HG02610 (cell line): ENCODE measurements at regions not wholly inside any gene's neighbourhood (a gene's known extent, or its start where the extent isn't known, plus 50 kb on each side); places are given as distances from the start of the nearest gene placed in this dataset.

ENCODE experiments used
- ATAC-seq: cut with Tn5 transposase; IDR thresholded peaks from one replicate; pipeline ENCODE4 v1.9.1; 2021; ENCODE audit warnings: mild to moderate bottlenecking, moderate library complexity; ENCODE audit not compliant: unreplicated experiment

- no peak for ATAC-seq
Measured at GRCh38 chr1:72579629-72580028, 297.3 kb upstream of the NEGR1 start.

DNA sequence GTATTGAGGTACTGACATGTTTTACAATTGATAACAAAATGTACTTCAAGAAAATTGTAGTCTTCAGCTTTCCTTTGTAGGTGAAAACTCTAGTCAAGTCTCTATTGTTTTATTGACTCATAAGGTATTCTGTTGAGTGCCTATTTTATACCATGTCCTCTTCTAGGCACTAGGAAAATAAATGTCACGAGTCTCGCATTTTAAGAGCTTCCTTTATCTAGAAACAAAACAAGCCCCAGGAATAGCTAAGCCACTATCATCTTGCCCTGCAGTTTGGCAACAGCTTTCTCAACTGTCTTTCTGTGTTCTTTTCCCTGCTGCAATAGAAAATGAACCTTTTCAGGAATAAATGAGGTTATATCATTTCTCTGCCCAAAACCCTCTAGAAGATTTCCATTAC lies 288.5 kb upstream of the NEGR1 start:
- ATAC-seq, result no peak

DNA sequence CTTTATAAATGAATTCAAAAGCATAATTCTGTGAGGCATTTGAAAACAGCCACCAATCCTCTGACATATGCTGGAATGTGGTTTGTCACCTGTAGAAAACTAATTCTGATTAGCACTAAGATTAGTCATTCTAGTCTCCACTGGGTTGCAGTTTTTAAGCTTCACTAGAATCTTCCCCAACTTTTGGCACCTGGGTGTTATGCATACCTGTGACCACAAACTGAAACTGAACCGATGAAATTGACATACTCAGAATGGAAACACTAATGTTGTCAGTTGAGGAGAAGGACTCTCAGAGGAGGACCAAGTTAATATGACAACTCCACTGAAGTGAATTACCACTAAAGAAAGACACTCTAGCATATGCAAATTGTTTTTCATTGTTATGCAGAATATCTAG lies 285.8 kb upstream of the NEGR1 start:
- peak; percentile 99 for ATAC-seq

DNA sequence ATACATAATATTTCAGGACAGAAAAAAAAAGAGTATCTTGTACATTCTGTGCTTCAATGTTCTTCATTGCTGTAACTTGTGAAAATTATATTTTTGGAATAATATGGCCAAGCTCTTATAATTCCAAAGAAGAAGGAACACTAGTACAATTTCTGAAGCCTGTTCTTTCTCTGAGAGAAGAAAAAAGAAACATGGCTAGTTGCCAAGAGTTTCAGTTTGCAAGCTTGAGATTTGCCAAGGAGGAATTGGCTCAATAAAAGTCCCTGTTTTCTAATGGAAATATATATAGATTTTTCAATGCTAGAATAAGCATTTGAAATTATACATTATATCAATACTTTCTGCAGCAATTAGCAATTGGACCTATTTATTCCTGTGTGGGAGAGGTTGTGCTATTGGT lies 285.2 kb upstream of the NEGR1 start:
- ATAC-seq, result no peak

- ATAC-seq, result no peak
Measured at GRCh38 chr1:72564749-72565148, 282.4 kb upstream of the NEGR1 start.

- ATAC-seq, result no peak
Measured at GRCh38 chr1:72557446-72558049, 275.2 kb upstream of the NEGR1 start.

GRCh38 chr1:72547412-72547811 lies 265.1 kb upstream of the NEGR1 start:
- no peak for ATAC-seq

GRCh38 chr1:72540674-72541073 lies 258.3 kb upstream of the NEGR1 start:
- ATAC-seq, result no peak

DNA sequence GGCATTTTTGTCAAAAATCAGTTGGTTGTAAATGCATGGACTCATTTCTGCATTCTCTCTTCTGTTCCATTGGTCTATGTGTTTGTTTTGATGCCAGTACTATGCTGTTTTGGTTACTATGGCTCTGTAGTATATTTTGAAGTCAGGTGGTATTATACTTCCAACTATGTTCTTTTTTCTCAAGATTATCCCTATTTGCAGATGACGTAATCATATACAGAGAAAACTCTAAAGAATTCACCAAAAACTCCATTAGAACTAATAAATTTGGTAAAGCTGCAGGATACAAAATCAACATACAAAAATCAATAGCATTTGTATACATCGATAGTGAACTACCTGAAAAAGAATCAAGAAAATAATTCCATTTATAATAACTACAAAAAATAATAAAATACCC lies 253.1 kb upstream of the NEGR1 start:
- ATAC-seq, result no peak

- no peak for ATAC-seq
Measured at GRCh38 chr1:72530646-72531045, 248.3 kb upstream of the NEGR1 start.

GRCh38 chr1:72526926-72527325 lies 244.6 kb upstream of the NEGR1 start:
- no peak for ATAC-seq

- ATAC-seq, result no peak
Measured at GRCh38 chr1:72524021-72524420, 241.7 kb upstream of the NEGR1 start.

DNA sequence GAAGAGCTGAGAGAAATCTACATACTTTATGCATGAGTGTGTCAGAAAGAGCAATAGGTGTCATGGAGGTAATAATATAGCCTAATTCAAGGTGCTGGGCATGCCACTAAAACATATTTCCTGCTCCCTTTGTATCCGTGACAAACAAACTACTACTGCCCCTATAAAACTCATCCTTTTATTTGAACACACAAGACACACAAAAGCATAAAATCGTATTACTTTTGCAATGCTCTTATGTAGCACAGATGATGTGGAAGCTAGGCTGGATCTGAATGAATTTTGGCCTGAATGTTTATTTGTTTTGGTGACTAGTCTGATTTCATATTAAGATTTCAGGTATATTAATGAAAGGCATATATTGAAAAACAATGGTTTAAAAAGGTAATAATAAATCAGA lies 239.3 kb upstream of the NEGR1 start:
- no peak for ATAC-seq

- ATAC-seq, result no peak
Measured at GRCh38 chr1:72516826-72517225, 234.5 kb upstream of the NEGR1 start.

GRCh38 chr1:72516264-72516663 lies 233.9 kb upstream of the NEGR1 start:
- no peak for ATAC-seq

DNA sequence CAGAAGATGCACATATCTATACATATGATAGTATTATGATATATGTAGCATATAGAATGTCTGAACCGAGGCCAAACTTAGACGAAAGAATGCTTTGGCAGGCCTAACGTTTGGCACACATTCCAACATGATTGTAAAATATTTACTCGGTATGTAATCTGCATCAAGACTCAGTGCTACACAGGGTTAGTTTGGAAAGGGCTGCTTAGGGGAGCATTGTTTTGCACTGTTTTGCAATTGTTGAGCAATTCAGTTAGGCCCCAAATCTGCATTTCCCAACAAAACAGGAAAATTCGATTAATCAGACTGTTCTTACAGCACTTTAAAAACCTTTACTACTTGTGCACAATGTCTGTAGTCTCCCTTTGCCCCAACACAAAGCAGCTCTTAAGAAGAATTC lies 216.0 kb upstream of the NEGR1 start:
- no peak for ATAC-seq

- no peak for ATAC-seq
Measured at GRCh38 chr1:72489801-72490200, 207.5 kb upstream of the NEGR1 start.

GRCh38 chr1:72485801-72486200 lies 203.5 kb upstream of the NEGR1 start:
- no peak for ATAC-seq

GRCh38 chr1:72483846-72484357 lies 201.6 kb upstream of the NEGR1 start:
- no peak for ATAC-seq

GRCh38 chr1:72482736-72483413 lies 200.5 kb upstream of the NEGR1 start:
- no peak for ATAC-seq

DNA sequence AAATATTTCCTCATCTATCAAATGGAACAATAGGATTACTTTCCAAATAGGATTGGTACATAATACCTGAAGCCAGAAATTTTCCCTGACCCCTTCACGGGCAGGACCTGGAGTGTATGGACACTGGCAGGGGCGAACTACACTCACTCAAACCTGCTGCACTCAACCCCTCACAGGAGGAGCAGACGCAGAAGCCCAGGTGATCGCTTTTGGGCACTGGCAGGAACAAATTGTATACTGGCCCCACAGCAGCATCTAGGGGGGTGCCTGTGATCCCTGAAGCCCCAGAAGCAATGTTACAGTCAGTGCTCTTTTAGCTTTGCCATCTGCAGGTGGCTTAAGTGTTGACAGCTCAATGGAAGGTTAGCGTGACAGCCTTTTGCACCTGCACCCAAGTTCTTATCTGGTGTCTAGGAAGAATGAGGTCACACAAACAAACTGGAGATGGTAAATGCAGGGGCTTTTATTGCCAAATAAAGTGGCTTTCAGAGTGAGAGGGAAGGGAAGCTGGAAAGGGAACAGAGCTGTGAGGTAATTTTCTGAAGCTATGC lies 199.2 kb upstream of the NEGR1 start:
- ATAC-seq, result no peak

- ATAC-seq, result no peak
Measured at GRCh38 chr1:72466376-72466775, 184.0 kb upstream of the NEGR1 start.
